Activated CD8-positive, alpha-beta memory T cell treated with anti-CD3 and anti-CD28 coated beads, Interleukin-2, amount 50 U/mL, for 24 hours (primary cell): ENCODE measurements at regions not wholly inside any gene's neighbourhood (a gene's known extent, or its start where the extent isn't known, plus 50 kb on each side); places are given as distances from the start of the nearest gene placed in this dataset.
"Not testable (repeated sequence)": the region's sequence is repeated elsewhere in the genome, so short reads cannot be mapped to it uniquely, and the experiment has no call there.

Experiments
- DNase-seq: peaks from one replicate; pipeline ENCODE4 v3.0.0-alpha.2; 2020; ENCODE audit errors: extremely low read depth

DNA sequence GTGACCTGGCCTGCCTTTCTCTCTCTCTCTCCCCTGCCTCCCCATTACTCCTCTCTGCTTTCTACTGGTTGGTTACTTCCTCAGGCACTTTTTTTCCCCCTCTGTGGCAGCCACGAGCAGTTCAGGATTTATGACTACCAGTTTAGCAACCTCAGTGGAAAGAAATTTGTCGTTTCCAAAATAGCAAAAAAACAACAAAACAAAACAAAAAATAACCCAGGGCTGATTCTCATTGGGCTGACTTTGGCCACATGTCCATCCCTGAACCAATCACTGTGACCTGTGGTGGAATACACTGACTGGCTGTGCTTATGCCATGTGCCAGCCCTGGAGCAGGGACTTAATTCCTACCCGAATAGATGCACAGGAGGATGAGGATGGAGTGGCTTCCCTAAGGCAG is 137.4 kb downstream of the TFAP2C start:
- DNase-seq, result no peak

DNA sequence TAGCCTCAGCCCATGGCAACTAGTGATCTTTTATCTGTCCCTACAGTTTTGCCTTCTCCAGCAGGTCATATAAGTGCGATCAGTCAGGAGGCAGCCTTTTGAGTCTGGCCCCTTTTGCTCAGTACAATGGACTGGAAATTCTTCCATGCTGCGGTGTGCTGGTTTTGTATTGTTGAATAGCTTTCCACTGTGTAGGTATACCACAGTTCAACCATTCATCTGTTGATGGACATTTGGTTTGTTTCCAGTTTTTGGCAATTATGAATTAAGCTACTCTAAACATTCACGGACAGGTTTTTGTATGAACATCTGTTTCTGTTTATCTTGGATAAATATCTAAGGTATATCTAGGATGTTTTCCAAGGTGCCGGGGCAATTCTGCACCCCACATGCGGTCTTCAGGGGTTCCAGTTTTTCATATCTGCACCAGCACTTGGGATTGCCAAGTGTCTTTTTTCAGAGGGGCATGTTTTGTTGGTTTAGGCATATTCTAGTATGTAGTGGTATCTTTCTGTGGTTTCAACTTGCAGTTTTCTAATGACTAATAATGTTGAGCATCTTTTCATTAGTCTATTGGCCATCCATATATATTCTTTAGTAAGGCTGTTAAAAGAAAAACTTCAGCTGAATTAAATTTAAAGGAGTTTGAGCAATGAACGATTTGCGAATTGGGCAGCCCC is 141.0 kb downstream of the TFAP2C start:
- DNase-seq, result no peak

DNA sequence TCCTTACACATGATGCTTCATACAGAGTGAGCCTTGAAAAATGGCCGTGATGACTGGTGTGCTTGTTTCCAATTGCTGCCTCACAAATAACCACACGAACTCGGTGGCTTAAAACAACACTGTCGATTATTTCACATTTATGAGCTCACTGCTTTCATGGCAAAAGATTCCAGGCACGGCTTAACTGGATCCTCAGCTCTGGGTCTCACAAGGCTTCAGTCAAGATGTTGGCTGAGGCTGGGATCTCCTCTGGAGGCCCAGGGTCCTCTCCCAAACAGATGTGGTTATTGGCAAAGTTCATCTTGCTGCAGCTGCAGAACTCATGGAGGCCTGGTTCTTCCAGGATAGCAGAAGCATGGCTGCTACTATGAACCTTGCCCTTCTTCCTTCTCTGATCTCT is 144.6 kb downstream of the TFAP2C start:
- no peak for DNase-seq

DNA sequence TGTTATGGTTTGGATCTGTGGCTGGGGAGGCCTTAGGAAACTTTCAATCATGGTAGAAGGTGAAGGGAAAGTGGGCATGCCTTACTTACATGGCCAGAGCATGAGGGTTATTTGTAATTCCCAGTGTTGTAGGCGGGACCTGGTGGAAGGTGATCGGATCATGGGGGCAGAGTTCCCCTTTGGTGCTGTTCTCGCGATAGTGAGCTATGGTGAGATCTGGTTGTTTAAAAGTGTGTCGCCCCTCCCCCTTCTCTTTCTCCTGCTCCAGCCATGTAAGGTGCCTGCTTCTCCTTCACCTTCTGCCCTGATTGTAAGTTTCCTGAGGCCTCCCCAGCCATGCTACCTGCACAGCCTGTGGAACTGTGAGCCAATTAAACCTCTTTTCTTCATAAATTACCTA is 145.8 kb downstream of the TFAP2C start:
- no peak for DNase-seq

DNA sequence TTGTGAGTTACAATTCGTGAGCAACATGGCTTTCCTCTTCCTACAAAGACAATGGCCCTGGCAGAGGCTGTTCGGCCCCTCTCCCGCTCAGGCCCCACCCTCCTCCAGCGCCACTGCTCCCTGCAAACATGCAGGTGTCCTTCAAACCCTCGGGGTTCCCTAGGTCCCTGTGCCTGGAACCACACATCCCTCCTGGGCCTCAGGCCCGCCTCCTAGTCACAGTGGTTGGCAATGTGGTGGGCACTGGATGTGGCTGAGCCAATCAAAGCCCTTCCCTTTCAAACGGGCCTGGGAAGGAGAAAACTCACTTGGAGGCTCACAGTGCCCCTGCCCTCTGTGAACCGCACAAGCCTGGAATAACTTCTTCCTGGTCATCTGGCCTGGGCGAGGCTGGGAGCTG is 147.2 kb downstream of the TFAP2C start:
- DNase-seq, result no peak

DNA sequence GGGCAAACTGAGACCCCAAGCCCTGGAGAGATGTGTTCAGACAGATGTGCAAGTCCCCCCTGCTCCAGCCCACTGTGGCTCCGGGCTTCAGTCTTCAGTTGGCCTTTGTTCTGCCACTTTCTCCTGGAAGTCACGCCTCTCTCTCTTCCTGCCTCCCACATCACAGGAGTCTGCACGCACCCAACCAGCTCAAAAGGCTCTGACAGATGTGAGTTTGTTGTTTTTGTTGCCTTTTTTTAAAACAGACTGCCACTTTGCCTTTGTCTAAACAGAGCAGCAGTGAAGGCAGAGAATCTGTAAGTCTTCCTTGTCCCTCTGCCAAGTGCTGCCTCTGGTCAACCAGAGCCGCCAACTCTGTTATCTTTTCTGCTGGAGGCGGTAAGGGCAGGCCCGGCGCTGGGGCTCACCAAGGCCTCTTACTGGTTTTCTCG is 149.7 kb downstream of the TFAP2C start:
- DNase-seq, result no peak

DNA sequence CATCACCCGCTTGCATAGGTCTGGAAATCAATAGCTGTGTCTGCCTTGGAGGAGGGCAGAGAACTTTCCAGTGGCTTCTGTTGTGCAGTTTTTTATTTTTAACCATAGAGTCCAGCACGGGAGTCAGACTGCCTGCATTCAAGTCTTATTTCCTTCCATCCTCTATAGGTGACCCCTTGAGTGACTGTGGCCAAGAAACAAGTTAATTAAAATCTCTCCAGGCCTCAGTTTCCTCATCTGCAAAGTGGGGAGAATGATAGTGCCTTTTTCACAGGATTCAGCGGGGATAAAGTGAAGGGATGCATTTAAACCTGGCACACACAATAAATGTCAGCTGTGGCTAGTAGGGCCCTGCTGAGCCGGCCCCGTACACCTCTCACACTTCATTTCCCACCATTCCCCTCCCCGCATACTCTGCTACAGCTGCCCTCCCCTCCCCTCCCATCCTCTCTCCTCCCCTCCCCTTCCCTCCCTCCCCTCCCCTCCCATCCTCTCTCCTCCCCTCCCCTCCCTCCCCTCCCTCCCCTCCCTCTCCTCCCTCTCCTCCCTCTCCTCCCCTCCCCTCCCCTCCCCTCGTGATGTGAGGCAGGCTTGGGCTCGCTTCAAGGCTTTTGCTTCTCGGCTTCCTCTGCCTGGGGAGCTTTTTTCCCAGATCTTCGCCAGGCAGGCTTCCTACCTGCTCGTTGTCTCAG is 150.5 kb downstream of the TFAP2C start:
- DNase-seq, result no peak

DNA sequence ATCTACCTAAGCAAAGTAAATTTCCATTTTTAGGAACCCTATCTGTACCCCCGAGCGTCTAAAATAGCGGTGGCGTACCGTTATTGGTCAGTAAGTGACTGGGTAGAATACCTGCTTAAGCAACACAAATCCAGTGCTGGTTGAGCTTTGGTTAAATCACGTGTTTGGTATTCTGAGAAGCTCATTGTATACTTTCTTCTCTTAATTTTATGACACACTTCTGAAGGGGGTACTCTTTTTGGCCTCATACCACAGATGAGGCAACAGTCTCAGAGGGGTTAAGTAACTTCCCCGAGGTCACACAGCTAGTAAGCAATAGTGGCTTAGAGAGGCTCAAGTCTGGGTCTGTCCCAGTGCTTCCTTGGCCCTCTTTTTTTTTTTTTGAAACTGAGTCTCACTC is 151.2 kb downstream of the TFAP2C start:
- DNase-seq, result no peak

DNA sequence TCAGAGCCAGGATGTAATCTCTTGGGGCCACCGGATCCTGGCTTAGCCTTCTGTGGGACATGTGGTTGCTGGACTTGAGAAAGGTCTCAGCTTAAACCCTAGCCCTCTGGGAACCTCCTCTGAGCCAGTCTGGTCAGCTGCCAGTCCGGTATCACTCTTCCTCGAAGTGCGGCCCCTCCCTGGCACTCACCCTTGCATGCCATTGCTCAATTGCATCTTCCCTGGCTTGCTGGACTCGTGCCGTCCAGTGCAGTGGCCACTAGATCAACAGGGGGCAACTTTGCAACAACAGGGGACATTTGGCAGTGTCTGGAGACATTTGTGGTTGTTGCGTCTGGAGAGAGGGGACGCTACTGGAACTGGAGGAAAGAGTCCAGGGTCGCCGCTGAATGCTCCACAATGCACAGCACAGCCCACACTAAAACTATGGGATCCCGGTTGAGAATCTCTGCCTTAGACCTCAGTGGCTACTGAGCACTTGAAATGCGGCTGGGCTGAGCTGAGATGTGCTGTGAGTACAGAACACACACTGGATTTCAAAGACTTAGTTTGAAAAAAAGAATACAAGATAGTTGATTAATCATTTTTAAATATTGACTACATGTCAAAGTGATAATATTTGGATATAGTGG is 152.1 kb downstream of the TFAP2C start:
- no peak for DNase-seq

DNA sequence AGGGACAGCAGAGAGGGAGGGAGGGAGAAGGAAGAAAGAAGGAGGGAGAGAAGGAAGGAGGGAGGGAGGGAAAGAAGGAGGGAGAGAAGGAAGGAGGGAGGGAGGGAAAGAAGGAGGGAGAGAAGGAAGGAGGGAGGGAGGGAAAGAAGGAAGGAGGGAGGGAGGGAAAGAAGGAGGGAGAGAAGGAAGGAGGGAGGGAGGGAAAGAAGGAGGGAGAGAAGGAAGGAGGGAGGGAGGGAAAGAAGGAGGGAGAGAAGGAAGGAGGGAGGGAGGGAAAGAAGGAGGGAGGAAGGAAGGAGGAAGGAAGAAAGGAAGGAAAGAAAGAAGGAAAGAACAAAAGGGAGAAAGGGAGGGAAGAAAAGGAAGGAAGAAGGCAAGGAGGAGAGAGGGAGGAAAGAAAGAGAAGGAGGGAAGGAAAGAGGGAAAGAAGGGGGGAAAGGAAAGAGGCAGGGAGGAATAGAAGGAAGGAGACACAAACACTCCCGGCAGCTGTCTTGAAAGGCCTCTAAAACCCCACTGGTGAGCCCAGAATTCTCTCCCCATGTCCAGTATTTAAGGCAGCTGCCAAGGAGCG is 153.0 kb downstream of the TFAP2C start:
- not testable (repeated sequence) for DNase-seq

DNA sequence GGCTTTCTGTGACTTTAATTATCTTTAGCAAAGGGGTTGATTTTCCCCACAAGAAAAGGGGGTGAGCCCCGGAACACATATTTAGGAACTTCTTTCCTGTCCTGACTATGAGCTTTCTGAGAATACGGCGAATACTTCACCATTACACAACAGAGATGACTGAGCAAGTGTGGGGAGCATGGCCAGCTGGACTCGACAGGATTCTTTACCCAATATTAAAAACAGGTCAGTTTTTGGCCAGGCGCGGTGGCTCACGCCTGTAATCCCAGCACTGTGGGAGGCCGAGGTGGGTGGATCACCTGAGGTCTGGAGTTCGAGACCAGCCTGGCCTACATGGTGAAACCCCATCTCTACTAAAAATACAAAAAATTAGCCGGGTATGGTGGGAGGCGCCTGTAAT is 153.7 kb downstream of the TFAP2C start:
- not testable (repeated sequence) for DNase-seq

DNA sequence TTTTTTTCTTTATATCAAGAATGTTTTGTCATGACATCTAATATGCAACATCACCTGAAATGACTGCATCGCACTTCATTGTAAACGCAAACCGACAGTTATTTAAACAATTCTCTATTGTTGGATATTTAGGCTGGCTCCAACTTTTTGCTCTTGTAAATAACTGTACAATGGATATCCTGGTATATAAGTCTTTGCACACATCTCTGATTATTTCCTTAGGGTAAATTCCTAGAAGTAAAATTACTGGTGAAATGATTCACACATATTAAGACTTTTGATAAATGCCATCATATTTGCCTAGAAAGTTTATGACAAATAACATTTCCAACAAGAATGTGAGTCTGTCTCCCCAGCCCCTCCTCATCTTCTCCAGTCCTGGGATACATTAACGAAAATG is 154.7 kb downstream of the TFAP2C start:
- DNase-seq, result no peak

DNA sequence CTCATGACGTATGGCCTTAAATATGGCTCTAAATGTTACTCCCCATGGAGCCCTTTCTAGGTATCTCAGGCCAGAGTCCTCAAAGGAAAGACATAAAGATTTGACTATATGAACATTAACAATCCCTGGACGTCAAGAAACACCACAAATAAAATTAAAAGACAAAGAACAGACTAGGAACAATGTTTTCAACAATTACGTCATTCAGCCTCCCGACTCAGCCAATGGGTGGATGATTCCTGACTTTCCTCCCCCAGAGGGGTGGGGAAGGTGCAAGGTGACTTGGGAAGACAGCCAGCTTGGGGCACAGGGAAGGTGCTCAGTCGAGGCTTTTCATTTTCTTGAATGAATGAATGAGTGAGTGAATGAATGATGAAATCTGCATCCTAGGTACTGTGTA is 157.4 kb downstream of the TFAP2C start:
- no peak for DNase-seq

DNA sequence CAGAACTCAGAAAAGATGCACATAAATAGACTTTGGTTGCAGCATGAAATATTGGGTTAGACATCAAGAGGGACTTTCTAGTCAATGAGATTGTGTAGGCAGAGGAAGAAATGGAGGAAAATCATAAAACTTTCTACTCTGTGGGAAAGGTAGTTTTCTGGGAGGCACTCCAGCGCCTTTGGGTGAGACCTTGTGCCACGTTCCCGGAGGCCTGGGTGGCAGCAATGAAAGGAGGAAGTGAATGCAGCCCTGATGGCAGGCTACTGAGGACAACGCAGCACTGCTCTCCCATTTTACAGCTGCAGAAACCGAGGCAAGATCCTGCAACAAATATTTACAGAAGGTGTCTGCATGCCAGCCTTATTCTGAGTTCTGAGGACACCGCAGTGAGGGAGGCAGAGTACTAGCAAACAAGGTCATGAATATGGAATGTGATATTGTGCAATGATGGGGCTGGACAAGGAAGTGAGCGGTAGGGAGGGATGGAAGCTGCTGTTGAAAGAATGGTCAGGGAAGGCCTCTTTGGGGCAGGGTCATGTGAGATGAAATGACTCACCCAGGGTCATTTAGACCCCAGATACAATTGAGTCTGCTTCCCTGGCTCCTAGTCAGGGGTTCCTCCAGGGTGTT is 159.1 kb downstream of the TFAP2C start:
- no peak for DNase-seq

DNA sequence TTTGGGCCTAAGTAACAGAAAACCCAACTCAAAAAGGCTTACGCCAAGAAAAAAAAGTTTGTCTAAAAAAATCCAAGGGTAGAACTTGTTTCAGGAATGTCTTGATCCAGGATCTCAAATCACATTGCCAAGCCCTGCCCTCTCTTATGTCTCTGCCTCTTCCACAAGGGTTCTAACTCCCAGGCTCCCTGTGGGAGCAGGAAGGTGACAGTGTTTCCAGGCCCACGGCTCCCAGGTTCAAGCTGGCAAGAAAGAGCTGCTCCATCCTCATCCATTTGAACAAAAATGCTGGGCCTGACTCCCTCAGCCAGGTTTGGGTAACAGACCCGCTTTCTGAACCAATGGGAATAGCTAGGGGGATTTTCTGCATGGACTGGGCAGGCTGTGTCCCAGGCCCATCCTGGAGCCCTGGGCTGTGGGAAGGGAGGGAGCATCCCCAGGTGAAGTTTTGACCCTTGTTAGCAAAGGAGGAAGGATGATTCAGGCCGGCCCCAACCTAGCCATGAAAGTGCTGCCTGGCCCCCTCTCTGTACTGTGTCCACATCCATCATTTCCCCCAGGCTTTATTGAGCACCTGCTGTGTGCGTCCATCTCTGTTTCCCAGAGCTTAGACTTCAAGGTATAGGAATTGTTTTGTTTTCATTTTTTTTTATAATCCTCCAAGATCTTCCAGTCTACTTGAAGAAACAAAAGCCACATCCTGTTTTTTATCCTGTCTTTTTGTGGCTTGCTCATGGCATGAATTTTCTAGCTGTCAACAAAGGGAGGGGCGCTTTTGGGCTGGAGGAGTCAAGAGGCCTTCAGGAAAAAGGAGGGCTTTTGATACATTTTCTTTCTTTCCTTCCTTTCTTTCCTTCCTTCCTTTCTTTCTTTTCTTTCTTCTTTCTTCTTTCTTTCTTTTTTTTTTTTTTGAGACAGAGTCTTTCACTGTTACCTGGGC is 159.8 kb downstream of the TFAP2C start:
- no peak for DNase-seq

DNA sequence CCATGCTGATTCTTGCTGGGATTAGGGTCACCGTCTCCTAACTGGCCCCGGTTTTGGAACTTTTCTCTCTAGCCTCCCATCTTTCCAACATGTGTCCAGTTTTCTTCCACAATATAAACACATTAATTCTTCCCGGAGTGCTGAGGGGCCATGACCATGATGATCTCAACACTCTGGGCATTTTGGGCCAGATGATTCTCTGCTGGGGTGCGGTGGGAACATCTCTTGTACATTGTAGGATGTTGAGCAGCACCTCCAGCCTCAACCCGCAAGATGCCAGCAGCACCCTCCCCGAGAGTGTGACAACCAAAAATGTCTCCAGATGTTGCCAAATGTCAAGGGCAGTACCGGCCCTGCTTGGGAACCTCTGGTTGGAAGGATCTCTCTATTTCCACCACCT is 164.8 kb downstream of the TFAP2C start:
- no peak for DNase-seq

DNA sequence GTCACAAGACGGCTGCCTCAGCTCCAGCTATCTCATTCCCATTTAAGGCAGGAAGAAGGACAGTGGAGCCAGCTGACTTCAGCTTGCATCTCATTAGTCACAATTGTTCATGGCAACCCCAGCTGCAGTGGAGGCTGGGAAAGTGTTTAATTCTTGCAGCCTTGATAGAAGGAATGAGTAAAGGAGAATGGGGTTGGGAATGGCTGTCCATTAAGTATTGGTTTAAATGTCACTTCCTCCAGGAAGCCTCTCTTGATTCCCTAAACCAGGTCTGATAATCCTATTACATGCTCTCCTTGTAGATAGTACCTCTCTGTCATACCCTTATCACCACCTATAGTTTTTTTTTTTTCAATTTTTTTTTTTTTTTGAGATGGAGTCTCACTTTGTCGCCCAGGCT is 166.4 kb downstream of the TFAP2C start:
- DNase-seq, result no peak

DNA sequence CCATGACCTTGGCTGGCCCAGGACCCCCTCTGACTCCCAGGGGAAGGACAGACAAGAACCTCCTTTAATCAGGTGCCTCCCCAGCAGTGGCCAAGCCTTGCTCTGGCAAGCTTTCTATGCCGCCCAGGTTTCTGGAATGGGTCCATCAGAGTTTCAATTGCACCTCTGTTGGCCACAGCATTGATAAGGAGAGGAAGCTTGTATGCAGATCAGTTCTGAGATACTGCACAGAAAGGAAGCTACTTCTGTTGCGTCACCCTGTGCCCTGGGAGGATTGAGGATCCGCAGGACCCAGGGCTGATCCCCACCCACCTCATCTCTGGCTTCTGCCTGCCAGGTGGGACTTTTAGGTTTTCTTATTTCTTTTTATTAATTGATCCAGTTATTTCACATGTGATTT is 167.2 kb downstream of the TFAP2C start:
- DNase-seq, result no peak

DNA sequence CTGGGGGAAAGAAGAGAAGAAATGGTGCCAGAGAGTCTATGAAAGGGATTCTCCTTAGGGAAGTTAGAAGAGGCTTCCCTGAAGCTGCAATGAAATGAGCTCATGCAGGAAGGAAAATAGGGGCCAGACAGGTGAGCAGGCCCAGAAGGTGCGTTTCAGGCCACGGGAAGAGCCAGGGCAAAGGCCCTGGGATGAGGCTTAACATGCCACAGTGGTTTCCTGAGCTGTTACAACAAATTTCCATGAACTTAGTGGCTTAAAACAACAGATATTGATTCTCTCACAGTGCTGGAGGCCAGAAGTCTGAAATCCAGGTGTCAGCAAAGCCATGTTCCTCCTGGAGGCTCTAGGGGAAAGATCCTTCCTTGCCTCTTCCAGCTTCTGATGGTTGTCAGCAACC is 167.9 kb downstream of the TFAP2C start:
- DNase-seq, result no peak

DNA sequence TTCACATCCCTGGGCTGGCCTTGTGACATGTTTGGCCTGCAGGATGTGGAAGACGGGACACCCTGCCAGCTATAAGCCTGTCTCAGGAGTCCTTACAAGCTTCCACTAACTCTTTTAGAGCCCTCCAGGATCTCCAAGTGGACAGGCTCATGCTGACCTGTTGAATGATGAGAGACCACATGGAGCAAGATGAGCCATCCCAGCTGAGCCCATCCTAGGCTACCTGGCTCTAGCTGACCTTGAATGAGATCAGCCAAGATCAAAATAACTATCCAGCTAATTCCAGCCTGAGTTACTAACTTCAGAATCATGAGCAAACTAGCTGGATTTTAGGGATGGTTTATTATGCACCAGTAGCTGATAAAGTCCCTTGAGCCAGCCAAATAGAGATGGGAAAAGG is 169.5 kb downstream of the TFAP2C start:
- no peak for DNase-seq

DNA sequence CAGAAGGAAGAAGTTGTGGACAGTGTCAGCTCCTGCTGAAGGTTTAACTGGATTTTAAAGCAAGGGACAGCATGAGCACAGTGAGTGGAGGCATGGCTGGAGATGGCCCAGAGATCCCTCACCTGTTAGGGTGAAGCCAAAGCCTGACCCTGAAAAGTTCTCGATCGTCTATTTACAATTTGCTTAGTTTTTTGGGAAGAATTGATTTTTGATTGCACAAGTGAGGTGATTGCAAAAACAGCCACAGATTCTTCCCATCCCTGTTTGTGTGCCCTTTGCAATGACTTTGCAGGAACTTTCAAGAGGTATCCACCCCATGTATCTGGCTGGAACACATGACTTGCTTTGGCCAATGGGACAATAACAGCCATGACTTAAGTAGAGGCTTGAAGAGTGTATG is 170.1 kb downstream of the TFAP2C start:
- no peak for DNase-seq
